ENCODE measurements at regions not wholly inside any gene's neighbourhood (a gene's known extent, or its start where the extent isn't known, plus 50 kb on each side); places are given as distances from the start of the nearest gene placed in this dataset.

DNA sequence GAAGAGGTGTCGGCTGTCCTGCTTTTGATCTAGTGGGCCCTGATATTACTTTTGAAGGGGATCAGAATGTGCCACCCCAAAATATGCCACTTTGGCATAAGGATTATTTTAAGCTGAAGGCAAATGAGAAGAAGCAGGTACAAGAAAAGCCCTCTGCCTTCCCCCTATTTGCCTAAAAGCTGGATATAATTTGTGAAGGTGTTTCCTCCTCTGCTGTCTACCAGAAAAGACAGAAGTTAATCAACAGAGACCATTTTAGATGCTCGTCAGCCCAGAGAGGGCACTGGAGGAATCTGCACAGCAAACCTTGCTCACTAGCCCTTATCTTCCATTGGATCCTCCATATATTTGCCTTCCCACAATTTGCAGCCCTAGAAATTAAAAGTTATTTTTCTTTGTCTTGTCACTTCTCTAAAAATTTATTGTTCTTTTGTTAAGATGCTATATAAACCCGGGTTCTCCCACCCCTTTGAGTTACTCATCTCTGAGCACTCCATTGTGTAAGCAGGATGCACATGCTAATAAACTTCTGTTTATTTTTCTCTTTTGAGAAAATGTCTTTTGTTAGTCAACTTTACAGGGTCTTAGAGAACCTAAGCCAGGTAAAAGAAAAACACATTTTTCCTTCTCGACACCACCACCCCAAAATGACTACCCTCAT is 163.2 kb upstream of the SLC1A4 start:
- no peak for TF ChIP-seq POLR2A (IDR thresholded peaks at IDR 0.05)
- TF ChIP-seq, protein P1, sequence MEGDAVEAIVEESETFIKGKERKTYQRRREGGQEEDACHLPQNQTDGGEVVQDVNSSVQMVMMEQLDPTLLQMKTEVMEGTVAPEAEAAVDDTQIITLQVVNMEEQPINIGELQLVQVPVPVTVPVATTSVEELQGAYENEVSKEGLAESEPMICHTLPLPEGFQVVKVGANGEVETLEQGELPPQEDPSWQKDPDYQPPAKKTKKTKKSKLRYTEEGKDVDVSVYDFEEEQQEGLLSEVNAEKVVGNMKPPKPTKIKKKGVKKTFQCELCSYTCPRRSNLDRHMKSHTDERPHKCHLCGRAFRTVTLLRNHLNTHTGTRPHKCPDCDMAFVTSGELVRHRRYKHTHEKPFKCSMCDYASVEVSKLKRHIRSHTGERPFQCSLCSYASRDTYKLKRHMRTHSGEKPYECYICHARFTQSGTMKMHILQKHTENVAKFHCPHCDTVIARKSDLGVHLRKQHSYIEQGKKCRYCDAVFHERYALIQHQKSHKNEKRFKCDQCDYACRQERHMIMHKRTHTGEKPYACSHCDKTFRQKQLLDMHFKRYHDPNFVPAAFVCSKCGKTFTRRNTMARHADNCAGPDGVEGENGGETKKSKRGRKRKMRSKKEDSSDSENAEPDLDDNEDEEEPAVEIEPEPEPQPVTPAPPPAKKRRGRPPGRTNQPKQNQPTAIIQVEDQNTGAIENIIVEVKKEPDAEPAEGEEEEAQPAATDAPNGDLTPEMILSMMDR (IDR thresholded peaks at IDR 0.05) = no peak
- intact Hi-C loops (cut with DNase I; ENCODE audit: low total_unique reads) = no loop called here
- H3K27me3 ChIP-seq = no peaks in the 10 kb centered on the region
- no peak overlapping the region for H3K27ac ChIP-seq
- DNase-seq = no peak
- no peak overlapping the region for H3K4me3 ChIP-seq
- no peaks in the 10 kb centered on the region for H3K4me1 ChIP-seq
- no peaks in the 10 kb centered on the region for H3K36me3 ChIP-seq
- H3K9me3 ChIP-seq = no peaks in the 10 kb centered on the region

DNA sequence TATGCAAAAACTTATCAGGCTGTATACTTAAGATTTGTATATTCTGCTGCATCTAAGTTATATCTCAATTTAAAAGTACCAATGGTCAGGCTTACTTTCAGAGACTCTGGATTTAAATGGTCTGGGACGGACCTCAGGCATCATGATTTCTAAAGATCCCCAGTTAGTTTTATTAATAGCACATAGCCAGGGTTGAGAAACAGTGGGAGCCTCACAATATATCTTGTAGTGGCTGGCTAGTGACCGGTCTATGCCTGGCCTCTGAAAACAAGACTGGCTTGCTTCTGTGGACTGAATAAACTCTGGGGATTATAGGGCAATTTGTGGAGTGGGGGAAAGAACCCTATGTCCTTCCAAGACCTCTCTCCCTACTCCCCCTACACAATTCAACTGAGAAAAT is 162.5 kb upstream of the SLC1A4 start:
- Histone ChIP-seq H3K4me1 (no peaks in the 10 kb centered on the region), H3K27me3 (no peaks in the 10 kb centered on the region), H3K9me3 (no peaks in the 10 kb centered on the region), H3K27ac (no peak overlapping the region), H3K36me3 (no peaks in the 10 kb centered on the region), H3K4me3 (no peak overlapping the region)
- intact Hi-C loops (cut with DNase I; ENCODE audit: low total_unique reads) = no loop called here
- TF ChIP-seq, protein P1 (IDR thresholded peaks at IDR 0.05) = no peak
- no peak for TF ChIP-seq POLR2A (IDR thresholded peaks at IDR 0.05)
- no peak for DNase-seq

DNA sequence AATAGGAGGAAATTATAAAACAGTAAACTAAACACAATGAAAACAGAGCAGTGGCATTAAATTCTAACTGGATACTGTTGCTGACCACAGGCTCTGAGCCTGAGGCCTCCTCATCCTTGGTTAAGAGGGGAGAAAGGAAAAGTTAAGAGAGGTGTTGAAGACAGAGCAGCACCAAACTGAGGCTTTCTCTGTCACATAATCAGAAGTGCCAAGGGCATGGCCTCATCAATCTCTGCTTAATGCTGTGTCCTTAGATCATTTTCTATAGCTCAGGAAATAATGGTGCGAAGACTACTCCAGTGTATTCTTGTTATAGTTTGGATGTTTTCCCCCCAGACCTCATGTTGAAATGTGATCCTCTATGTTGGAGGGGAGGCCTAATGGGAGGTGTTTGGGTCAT is 160.9 kb upstream of the SLC1A4 start:
- intact Hi-C loops (cut with DNase I; ENCODE audit: low total_unique reads) = no loop called here
- no peak overlapping the region for H3K4me3 ChIP-seq
- TF ChIP-seq POLR2A (IDR thresholded peaks at IDR 0.05) = no peak
- TF ChIP-seq, protein P1 (IDR thresholded peaks at IDR 0.05) = no peak
- DNase-seq = no peak
- no peak overlapping the region for H3K27ac ChIP-seq
- no peaks in the 10 kb centered on the region for H3K36me3 ChIP-seq
- H3K9me3 ChIP-seq = no peaks in the 10 kb centered on the region
- H3K27me3 ChIP-seq = no peaks in the 10 kb centered on the region
- no peaks in the 10 kb centered on the region for H3K4me1 ChIP-seq

DNA sequence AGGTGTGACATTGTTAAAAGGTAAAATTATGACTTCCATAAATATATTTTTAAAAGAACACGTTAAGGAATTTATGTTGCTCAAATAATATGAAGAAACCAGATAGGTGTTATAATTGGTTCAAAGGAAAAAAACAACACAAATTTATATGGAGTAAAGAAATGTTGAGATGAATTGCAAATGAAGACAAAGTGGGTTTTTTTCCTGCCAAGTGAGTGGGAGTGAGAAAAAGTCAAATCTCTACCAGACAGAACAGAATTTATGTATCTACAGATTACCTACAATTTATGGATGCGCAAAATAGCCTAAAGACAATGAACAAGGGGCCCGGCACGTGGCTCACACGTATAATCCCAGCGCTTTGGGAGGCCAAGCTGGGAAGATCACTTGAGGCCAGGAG is 159.7 kb upstream of the SLC1A4 start:
- Histone ChIP-seq H3K27me3 (no peaks in the 10 kb centered on the region), H3K36me3 (no peaks in the 10 kb centered on the region), H3K27ac (no peak overlapping the region), H3K4me1 (no peaks in the 10 kb centered on the region), H3K4me3 (no peak overlapping the region), H3K9me3 (no peaks in the 10 kb centered on the region)
- DNase-seq = no peak
- intact Hi-C loops (cut with DNase I; ENCODE audit: low total_unique reads) = no loop called here
- TF ChIP-seq POLR2A (IDR thresholded peaks at IDR 0.05) = no peak
- TF ChIP-seq, protein P1 (IDR thresholded peaks at IDR 0.05) = no peak

DNA sequence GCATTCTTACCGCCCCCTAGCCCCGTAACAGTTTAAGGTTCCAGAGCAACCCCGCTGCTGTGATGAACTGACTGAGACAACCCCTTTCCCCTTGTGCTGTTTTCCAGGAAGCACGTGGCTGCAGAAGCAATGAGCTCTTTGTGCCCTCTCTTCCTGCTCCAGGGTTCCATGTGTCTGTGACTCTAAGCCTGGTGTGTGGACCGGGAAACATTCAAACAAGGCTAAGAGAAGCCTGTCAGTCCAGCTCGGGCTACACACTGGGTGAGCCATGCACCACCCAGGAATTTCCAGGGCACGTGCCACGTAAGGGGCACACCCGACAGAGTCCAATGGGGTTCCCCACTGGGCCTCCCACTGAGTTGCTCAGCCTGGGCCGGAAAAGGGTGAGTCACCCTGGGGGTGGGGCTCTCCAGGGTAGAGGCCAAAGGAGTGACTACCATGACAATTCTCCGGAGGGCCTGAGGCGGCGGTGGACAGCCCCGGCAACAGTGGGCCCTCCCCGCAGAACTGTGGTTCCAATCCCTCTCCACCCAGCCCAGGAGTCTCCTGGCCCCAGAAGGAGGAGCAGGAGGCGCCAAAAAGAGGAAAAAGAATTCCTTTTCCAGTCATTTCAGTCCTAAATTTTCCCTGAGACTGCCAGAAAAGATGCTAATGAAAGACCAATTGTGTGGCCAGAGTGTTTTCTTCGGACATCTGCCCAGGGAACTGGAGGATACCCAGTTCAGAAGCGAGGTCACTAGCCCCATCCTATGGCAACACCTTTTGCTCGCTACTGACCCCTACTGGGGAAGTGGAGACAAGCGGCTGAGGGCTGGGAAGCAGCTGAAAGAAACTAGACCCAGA is 157.8 kb upstream of the SLC1A4 start:
- Histone ChIP-seq H3K27me3 (no peaks in the 10 kb centered on the region), H3K9me3 (no peaks in the 10 kb centered on the region), H3K27ac (peak overlapping the region in 1 of 2 donors; percentile 37), H3K36me3 (no peaks in the 10 kb centered on the region), H3K4me3 (no peak overlapping the region), H3K4me1 (no peaks in the 10 kb centered on the region)
- intact Hi-C loops (cut with DNase I; ENCODE audit: low total_unique reads) = no loop called here
- DNase-seq = peak; percentile 53 to 54
- TF ChIP-seq, protein P1 (IDR thresholded peaks at IDR 0.05) = peak; percentile 44 to 56 (median 50)
- no peak for TF ChIP-seq POLR2A (IDR thresholded peaks at IDR 0.05)
